NCI-H2196 treated with DMSO at 0.1 percent for 48 hours (cell line): ENCODE measurements at regions not wholly inside any gene's neighbourhood (a gene's known extent, or its start where the extent isn't known, plus 50 kb on each side); places are given as distances from the start of the nearest gene placed in this dataset.

Experiments
- DNase-seq: peaks from one replicate; lab custom pipeline; 2025; ENCODE audit not compliant: unreplicated experiment; lab: John Stamatoyannopoulos, UW

DNA sequence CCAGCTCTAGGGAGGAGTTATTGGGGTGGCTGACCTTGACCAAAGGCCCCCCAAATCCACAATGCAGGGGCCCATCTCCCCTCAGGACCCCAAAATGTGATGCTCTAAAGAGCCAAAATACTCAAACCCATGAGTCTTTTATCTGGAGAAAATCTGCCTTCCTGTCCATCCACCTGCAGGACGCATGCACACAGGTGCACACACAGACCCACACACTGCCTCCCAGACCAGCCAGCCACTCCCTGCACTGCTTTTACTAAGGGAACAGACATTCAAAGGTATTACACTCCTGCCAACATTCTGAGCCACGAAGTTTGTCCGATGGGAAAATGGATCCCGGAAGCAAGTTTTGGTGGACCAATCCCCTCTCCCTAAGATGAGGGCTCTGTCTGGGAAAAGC lies 76.1 kb upstream of the CDH5 start:
- DNase-seq, result no peak

- DNase-seq, result no peak
Observed at GRCh38 chr16:66289986-66290385, 76.5 kb upstream of the CDH5 start.

DNA sequence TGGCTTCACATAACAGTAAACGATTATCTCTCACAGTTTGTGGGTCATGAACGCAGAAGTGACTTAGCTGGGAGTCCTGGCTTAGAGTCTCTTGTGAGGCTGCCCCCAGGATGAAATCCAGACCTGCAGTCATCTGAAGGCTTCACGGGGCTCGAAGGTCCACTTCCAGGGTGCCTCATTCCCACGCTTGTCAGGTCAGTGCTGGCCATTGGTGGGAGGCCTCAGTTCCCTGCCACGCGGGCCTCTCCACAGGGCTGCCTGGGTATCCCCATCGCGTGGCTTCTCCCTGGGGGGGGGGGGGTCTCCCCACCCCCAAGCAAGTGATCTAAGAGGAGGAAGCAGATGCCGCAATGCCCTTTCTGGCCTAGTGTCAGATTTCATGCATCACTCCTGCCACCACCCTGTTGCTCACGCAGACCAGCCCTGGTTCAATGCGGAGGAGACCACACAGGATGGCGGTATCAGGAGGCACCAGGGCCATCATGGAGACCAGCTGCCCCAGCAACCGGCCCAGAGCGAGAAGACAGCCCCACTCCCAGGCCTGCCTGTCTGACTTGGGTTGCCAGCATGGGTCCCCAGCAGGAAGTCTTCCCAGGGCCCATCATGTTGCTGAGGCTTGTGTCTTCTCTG lies 77.3 kb upstream of the CDH5 start:
- no peak for DNase-seq

GRCh38 chr16:66287926-66288325 lies 78.6 kb upstream of the CDH5 start:
- DNase-seq, result no peak

DNA sequence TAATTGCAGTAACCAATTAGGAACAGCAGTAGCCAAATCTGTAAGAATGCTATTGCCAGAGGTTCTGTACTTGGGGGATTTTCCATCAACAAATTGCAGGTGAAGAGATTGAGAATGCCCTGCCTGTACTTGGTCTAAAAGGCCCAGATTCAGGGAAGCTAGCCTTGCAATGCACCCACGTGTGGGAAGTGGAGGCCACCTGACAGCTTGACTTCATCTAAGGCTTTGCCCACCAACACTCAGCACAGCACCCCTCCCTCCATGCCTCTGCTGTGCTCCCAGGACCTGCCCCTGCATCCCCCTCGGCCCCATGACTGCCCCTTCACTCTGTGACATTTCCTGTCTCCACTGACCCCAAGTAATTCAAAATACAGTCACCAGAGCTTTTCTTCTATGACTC lies 79.1 kb upstream of the CDH5 start:
- no peak for DNase-seq

DNA sequence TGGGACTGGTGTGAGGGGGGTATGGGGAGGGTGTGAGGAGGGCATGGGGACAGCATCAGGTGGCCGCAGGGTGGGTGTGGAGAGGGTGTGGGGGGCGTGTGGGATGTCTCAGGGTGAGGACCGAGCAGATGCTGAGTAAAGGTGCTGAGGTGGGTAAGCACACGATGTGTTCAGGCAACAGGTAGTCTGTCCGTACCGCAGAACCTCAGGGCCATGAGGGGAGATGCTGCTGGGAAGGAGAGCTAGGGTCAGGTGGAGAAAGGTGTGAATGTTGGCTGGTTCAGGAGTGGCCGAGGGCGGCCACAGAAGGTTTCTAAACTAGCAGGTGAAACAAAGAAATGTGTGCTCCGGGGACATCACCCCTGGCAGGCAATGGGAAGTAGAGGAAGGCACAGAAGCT lies 80.0 kb upstream of the CDH5 start:
- no peak for DNase-seq

GRCh38 chr16:66278604-66279262 lies 87.8 kb upstream of the CDH5 start:
- no peak for DNase-seq

- DNase-seq, result no peak
Observed at GRCh38 chr16:66278111-66278531, 88.4 kb upstream of the CDH5 start.

- no peak for DNase-seq
Observed at GRCh38 chr16:66277311-66278070, 89.0 kb upstream of the CDH5 start.

DNA sequence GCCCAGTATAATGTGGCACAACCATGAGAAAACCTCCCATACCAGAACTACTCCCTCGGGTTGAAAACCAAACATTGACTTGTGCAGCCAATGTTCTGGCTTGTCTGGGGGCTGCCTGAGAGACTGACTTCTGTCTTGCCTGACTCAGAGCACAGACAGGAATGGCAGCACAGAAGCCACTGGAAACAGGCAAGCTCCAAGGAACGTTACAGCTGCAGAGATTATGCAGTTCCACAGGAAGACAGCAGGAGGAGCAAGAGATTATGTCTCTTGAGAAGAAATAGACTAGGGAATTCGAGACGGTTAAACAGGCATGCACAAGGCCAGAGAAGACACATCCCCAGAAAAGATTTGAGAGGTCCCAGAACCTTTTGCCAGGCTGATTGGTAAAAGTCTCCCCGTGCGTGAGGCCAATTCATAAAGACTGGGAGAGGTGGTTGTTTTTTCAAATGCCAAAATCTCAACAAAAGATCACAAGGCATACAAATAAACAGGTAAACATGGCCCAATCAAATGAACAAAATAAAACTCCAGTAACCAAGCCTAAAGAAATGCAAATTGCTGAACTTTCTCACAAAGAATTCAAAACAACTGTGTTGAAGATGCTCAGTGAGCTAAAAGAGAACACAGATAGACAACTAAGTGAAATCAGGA lies 90.6 kb upstream of the CDH5 start:
- DNase-seq, result no peak

GRCh38 chr16:66274335-66275110 lies 92.0 kb upstream of the CDH5 start:
- no peak for DNase-seq

DNA sequence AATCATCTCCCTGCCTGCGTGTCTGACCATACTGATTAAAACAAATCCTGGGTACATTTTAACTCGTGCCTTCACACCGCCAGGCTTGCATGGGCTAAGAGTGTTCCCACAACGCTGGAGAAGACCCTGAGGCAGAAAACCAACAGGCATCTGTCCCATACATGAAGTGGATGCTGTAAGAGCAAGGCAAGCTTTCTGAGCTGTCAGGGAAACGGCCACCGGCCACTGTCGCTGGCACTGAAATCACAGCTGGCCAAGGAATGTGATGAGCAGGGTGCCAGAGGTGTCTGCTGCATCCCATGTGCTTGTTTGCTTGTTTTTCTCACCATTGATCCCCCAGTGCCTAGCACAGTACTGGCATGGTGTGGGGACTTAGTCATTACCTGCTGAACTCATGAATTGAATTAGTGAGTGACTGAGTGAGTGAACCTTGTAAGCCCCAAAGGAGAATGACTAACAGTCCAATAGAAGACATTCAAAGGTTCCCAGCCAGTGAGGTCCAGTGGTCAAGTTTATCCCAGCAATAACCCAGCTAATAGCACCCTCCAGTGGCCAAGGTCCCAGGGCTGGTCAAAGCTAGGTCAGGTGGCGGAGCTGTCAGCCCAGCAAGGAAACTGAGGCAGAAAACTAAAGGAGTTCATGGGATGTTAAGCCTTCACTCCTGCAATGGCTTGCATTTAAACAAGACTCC lies 92.7 kb upstream of the CDH5 start:
- no peak for DNase-seq

- DNase-seq, result no peak
Observed at GRCh38 chr16:66273053-66273452, 93.4 kb upstream of the CDH5 start.

DNA sequence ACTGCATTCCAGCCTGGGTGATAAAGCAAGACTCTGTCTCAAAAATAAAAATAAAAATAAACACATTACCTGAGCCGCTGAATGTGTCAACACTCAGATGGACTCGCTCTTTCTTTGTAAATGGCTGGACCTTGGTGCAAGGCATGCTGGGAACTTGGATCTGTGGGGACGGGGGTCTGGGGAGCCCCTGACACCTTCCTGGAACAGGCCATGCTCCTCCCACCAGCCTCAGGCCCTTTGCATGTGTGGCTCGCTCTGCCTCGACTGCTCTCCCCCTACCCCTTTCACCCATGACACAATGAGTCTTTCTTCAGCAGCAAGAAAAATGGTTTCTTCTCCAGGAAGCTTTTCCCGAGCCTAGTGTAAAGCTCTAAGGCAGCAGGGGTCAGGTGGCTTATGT lies 94.0 kb upstream of the CDH5 start:
- DNase-seq, result no peak

DNA sequence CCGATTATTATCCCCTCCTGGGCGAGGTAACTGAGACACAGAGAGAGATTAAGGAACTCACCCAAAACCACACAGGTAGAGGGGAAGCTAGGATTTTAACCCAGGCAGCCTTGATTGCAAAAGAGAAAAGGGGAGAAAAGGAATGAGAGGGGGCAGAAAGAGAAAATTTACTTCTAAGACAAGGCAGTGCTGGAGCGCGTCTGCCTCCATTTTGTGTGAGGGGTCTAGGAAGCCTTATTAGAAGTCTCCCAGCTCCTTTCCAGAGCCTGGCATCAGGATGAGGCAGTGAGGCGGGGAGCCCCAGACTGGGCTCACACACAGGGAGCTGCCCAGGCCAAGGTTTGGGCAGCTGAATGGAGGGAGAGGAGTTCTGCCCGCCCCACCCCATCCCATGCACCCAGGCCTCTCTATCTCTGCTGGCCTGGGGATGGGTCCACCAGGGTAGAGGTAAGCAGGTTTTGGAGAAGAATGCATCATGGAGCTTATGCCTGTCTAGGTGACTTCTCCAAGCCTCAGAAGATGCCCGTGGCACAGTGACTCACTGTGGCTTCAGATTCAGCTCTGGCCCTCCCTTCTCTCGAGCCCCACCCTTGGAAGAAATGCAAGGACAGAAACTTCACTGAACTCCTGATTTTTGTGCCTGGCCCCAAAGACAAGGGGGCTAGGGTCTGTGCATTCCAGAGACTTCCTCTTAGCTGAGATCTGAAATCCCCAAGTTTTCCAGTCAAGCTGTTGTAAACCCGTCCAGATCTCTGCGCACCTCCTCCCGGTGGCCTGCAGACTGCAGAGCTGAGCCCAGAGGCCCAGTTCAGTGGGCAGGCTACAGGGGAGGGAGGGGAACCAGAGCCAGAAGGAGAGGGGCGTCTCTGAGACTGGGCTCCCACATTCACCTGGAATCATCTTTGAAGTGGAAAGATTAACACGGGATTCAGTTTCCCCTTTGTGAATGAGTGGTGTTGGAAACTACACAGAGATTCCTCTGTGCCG lies 95.1 kb upstream of the CDH5 start:
- no peak for DNase-seq

DNA sequence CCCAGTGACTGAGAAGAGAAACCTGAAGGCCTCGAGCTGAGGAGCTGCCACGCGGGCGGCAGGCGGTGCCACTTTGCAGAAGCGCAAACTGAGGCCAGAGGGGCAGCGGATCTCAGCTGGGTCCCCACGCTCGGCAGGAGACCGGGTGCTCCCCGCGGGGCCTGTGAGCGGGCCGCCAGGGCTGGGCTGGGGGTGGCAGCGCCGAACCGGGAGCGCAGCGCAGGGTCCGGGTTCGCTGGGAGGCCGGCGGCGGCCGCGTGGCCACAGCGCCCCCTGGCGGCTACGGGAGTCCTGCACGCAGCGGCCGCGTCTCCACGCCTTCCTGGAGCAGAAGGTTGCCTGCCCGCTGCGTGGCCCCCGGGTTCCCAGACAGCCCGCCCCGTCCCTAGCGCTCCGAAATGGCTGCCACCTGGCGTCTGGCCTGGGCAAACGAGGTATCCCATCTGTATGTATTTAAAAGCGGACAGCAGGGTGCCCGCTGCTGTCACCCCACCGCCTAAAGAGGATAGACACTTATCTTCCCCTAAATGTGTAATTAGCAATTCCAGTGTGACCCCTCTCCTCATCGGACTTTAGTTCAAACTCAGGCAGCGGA lies 96.1 kb upstream of the CDH5 start:
- peak; percentile 42 for DNase-seq

DNA sequence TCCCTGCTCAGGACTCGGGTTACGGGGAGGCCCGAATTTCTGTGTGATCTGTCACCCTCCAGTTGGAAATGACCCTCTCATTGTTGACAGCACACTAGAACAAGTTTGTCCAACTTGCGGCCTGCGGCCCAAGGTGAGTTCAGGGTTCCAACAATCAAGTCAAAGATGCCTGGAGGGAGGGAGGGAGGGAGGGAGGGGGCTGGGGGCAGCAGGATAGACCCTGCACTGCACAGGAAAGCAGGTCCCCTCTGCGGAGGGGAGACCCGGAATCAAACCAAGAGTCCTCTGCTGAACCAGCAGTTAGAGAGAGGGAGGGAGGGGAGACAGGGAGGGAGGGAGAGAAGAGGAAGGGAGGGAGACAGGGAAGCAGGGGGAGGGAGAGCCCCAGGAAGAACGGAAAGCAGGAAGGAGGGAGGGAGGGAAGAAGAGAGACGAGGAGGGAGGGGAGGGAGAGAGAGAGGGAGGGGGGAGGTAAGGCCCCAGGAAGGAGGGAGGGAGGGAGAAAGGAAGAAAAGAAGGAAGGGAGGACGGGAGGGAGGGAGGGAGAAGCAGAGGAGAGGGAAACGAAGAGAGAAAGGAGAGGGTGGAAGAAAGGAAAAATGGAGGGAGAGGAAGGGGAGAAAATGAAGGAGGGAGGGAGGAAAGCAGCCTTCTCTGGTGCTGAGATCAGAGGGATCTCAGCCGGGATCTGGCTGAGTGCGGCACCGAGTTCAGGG lies 96.7 kb upstream of the CDH5 start:
- no peak for DNase-seq

GRCh38 chr16:66267292-66268014 lies 99.0 kb upstream of the CDH5 start:
- DNase-seq, result no peak
